AG09319 (cell line): ENCODE measurements at regions not wholly inside any gene's neighbourhood (a gene's known extent, or its start where the extent isn't known, plus 50 kb on each side); places are given as distances from the start of the nearest gene placed in this dataset.

Source experiments
- DNase-seq: peaks from one replicate; pipeline ENCODE4 v3.0.0-alpha.2; 2010; ENCODE audit warnings: low read depth; ENCODE audit errors: extremely low read depth
- TF ChIP-seq, protein P1 (sequence below): IDR thresholded peaks from 2 replicates; pipeline ENCODE4 v1.5.1; 2011; ENCODE audit warnings: low read depth, mild to moderate bottlenecking, inconsistent platforms, low read length, moderate library complexity

DNA sequence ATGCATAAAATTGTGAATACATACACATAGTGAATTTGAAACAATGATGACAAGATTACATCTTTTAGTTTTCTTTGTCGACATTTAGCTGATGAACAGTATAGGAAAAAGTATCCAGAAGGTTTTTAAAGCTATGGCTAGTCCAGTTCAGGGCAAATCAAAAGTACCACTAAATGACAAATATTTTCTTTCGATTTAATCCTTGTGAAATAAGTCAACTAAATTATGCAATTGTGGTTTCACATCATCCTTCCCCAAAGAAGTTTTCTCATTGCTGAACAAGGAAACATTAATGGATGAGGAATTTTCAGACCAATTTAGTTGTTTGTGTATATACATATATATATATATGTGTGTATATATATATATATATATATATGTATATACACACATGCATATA is 774.0 kb downstream of the DNAJB9 start:
- no peak for DNase-seq
- TF ChIP-seq, protein P1, sequence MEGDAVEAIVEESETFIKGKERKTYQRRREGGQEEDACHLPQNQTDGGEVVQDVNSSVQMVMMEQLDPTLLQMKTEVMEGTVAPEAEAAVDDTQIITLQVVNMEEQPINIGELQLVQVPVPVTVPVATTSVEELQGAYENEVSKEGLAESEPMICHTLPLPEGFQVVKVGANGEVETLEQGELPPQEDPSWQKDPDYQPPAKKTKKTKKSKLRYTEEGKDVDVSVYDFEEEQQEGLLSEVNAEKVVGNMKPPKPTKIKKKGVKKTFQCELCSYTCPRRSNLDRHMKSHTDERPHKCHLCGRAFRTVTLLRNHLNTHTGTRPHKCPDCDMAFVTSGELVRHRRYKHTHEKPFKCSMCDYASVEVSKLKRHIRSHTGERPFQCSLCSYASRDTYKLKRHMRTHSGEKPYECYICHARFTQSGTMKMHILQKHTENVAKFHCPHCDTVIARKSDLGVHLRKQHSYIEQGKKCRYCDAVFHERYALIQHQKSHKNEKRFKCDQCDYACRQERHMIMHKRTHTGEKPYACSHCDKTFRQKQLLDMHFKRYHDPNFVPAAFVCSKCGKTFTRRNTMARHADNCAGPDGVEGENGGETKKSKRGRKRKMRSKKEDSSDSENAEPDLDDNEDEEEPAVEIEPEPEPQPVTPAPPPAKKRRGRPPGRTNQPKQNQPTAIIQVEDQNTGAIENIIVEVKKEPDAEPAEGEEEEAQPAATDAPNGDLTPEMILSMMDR: no peak

DNA sequence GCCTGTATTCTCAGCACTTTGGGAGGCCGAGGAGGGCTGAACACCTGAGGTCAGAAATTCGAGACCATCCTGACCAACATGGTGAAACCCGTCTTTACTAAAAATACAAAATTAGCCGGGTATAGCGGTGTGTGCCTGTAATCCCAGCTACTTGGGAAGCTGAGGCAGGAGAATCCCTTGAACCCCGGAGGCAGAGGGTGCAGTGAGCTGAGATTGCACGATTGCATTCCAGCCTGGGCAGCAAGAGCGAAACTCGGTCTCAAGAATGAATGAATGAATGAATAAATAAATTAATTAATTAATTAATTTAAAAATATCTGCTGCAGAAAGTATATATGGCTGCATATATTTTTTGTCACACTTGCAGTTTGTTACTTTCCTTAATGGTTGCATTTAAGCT is 781.8 kb downstream of the DNAJB9 start:
- DNase-seq: no peak
- TF ChIP-seq, protein P1: no peak

DNA sequence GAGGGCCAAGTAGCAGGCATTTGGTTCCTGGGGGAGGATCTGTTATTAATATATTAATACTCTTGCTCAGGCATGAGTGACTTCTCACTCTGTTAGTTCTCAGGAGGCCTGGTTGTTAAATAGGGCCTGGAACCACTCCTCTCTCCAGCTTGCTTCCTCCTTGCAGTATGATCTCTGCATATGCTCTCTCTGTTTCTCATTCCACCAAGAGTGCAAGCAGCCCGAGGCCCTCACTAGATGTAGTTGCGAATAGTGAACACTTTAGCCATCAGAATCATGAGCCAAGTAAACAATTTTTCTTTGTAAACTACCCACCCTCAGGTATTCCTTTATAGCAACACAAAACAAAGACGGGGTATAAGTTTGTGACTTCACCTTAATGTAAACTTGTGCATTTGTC is 784.3 kb downstream of the DNAJB9 start:
- TF ChIP-seq, protein P1: no peak
- no peak for DNase-seq

DNA sequence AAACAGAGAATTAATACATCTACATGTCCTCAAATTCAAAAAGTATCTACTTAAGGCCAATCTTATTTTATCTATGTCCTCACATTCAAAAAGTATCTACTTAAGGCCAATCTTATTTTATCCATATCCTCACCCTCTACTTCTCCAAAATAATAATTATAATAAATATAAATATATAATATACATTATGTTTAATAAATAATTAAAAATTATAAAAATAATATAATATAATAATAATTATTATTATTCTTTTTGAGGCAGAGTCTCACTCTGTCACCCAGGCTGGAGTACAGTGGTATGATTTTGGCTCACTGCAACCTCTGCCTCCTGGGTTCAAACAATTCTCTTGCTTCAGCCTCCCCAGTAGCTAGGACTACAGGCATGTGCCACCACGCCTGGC is 784.9 kb downstream of the DNAJB9 start:
- TF ChIP-seq, protein P1: no peak
- DNase-seq: no peak

DNA sequence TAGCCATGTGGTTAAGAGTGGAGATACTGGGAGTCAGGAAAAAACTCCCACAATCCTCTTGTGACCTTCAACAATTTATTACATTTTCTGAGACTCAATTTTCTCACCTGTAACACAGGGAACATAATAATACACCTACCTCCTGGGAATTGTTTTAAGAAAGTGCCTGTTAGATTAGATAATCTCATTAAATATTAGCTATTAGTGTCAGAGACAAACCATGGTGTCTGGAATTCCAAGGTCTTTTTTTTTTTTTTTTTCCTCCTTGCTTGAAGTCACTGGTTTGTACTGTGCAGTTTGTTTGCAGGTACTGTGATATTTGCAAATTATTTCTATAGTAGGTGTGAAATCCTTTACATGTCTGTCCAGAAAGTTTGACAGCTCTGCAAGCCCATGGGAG is 806.1 kb downstream of the DNAJB9 start:
- TF ChIP-seq, protein P1: no peak

DNA sequence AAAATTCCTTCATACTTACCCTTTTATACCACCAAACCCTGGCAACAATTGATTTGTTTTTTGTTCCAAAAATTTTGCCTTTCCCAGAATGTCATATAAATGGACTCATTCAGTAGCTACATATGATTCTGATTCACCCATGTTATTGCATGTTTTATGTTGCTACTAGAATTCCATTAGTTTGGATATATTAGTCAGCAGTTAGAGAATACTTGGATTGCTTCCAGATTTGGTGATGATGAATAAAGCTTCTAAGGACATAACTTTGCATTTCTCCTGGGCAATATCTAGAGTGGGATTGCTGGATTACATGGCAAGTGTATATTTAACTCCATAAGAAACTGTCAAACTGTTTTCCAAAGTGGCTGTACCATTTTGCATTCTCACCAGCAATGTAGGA is 806.9 kb downstream of the DNAJB9 start:
- DNase-seq: no peak
- TF ChIP-seq, protein P1: no peak

More for the DNA sequence above, 806.1 kb downstream of the DNAJB9 start:
- no peak for DNase-seq

DNA sequence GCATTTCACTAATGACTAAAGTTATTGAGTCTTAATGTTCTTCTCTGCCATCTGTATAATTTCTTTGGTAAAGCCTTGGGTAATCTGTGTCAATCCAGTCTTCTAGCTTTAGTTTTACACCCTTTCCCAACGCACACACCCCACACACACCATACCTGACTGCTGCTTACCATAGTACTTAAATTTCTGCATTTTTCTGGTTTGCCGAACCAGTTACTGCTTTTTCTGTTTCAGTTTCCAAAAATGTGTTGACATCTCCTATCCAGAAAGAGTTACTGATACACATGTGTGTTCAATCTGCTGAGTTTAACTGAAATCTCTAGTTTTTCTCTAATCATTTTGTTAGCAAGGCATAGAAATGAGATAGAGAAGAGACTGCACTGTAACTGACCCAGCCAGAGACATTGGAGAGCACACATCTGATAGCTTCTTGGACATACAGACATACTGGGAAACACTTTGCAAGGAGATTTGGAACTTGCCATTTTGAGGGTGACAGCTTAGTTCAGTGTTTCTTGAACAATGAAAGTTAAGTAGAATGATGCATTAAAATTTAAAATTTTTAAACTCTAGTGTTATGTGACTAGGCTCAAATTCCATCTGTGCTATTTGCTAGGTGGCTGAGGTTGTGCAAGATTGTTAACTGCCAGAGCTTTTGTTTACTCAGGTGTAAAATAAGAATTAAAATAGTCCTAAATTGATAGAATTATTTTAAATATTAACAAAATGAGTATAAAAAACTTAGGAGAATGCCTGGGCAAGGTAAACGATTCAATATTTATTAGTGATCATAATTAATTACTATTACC is 807.6 kb downstream of the DNAJB9 start:
- DNase-seq: no peak
- TF ChIP-seq, protein P1: no peak
